Fibroblast of lung (primary cell): ENCODE measurements at regions not wholly inside any gene's neighbourhood (a gene's known extent, or its start where the extent isn't known, plus 50 kb on each side); places are given as distances from the start of the nearest gene placed in this dataset.

Experiments used
- DNase-seq, 2 donors: peaks; one replicate each; pipeline versions ENCODE4 v3.0.0 to v3.0.0-alpha.2; 2010; ENCODE audit warnings: low read depth in 2 of 2
- H2AFZ ChIP-seq: 2 replicates; pipeline ENCODE4 v1.5.1; 2012; ENCODE audit warnings: low read length, control low read depth, inconsistent platforms
- H3K27ac ChIP-seq: 2 replicates; pipeline ENCODE4 v1.5.1; 2011; ENCODE audit warnings: low read length, control low read depth; ENCODE audit not compliant: insufficient read depth
- H3K27me3 ChIP-seq: 2 replicates; pipeline ENCODE4 v1.5.1; 2011; ENCODE audit warnings: mild to moderate bottlenecking, low read length; ENCODE audit not compliant: control insufficient read depth, insufficient read depth
- H3K36me3 ChIP-seq: 2 replicates; pipeline ENCODE4 v1.5.1; 2011; ENCODE audit warnings: low read length; ENCODE audit not compliant: control insufficient read depth, insufficient read depth
- H3K4me1 ChIP-seq: 2 replicates; pipeline ENCODE4 v1.5.1; 2011; ENCODE audit warnings: low read length; ENCODE audit not compliant: control insufficient read depth, insufficient read depth; ENCODE audit errors: extremely low read depth
- H3K4me2 ChIP-seq: 2 replicates; pipeline ENCODE4 v1.5.1; 2011; ENCODE audit warnings: low read length, control low read depth; ENCODE audit not compliant: insufficient read depth; ENCODE audit errors: extremely low read depth
- H3K4me3 ChIP-seq, 4 experiments: fragments of 200-600 bp in 1 of 4; sonication (generic) in 1 of 4; replicated peaks in 1 of 4; 2 replicates each; pipeline ENCODE4 v1.5.1; 2011 to 2016; ENCODE audit warnings: low read length in 4 of 4, low read depth in 3 of 4, mild to moderate bottlenecking in 3 of 4, control low read depth in 2 of 4, inconsistent platforms in 1 of 4, mixed read lengths in 1 of 4; ENCODE audit not compliant: insufficient read depth in 1 of 4; ENCODE audit errors: control extremely low read depth in 1 of 4
- H3K79me2 ChIP-seq: 2 replicates; pipeline ENCODE4 v1.5.1; 2012; ENCODE audit warnings: mild to moderate bottlenecking, low read length, inconsistent platforms; ENCODE audit not compliant: control insufficient read depth, insufficient read depth
- H3K9ac ChIP-seq: 2 replicates; pipeline ENCODE4 v1.5.1; 2011; ENCODE audit warnings: mild to moderate bottlenecking, low read length, control low read depth; ENCODE audit not compliant: insufficient read depth
- H3K9me3 ChIP-seq: 2 replicates; pipeline ENCODE4 v1.5.1; 2012; ENCODE audit warnings: low read depth, low read length; ENCODE audit not compliant: control insufficient read depth, insufficient read depth
- H4K20me1 ChIP-seq: 2 replicates; pipeline ENCODE4 v1.5.1; 2011; ENCODE audit warnings: low read length; ENCODE audit not compliant: control insufficient read depth, insufficient read depth; ENCODE audit errors: extremely low read depth
- EZH2 ChIP-seq: IDR thresholded peaks from 2 replicates; pipeline ENCODE4 v1.5.1; 2012; ENCODE audit warnings: low read length, control low read depth, mild to moderate bottlenecking; ENCODE audit errors: missing control alignments
- TF ChIP-seq, protein P1 (sequence below), 2 donors: IDR thresholded peaks in 1 of 2; conservative IDR thresholded peaks in 1 of 2; 1 replicate in 1 of 2; 2 replicates in 1 of 2; pipeline ENCODE4 v1.5.1; 2011 to 2012; ENCODE audit warnings: low read length in 2 of 2, control low read depth in 1 of 2, inconsistent platforms in 1 of 2, low read depth in 1 of 2, mild to moderate bottlenecking in 1 of 2

DNA sequence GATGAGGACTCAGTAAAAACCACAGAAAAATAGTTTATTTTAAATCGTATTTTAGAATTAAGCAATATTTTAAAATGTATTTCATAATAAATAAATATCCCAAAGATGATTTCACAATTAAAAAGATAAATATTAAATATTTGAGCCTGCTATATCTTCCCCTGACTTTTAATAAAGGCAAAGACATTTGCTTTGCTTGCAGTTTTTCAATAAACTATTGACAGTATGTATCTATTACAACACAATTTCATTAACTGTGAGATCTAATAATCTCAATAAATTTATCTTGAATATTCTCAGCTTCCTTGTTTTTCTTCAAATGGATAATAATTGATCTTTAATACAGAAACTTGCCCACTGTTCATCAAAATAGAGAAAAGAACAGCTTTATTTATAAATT is 186.2 kb upstream of the TARS1 start:
- Histone ChIP-seq H2AFZ (no peak overlapping the region), H3K27ac (no peak overlapping the region), H4K20me1 (no peaks in the 10 kb centered on the region), H3K9ac (no peak overlapping the region), H3K36me3 (no peaks in the 10 kb centered on the region), H3K9me3 (no peaks in the 10 kb centered on the region), H3K4me3 (no peak overlapping the region), H3K27me3 (no peaks in the 10 kb centered on the region), H3K4me2 (no peak overlapping the region), H3K4me1 (no peaks in the 10 kb centered on the region), H3K79me2 (no peaks in the 10 kb centered on the region)
- TF ChIP-seq, protein P1, sequence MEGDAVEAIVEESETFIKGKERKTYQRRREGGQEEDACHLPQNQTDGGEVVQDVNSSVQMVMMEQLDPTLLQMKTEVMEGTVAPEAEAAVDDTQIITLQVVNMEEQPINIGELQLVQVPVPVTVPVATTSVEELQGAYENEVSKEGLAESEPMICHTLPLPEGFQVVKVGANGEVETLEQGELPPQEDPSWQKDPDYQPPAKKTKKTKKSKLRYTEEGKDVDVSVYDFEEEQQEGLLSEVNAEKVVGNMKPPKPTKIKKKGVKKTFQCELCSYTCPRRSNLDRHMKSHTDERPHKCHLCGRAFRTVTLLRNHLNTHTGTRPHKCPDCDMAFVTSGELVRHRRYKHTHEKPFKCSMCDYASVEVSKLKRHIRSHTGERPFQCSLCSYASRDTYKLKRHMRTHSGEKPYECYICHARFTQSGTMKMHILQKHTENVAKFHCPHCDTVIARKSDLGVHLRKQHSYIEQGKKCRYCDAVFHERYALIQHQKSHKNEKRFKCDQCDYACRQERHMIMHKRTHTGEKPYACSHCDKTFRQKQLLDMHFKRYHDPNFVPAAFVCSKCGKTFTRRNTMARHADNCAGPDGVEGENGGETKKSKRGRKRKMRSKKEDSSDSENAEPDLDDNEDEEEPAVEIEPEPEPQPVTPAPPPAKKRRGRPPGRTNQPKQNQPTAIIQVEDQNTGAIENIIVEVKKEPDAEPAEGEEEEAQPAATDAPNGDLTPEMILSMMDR (conservative IDR thresholded peaks at IDR 0.05 in 1 of 2, IDR thresholded peaks at IDR 0.05 in 1 of 2; ENCODE audit: low read depth in 1 of 2, low read length in 2 of 2) = no peak
- TF ChIP-seq EZH2 = no peak
- no peak for DNase-seq

DNA sequence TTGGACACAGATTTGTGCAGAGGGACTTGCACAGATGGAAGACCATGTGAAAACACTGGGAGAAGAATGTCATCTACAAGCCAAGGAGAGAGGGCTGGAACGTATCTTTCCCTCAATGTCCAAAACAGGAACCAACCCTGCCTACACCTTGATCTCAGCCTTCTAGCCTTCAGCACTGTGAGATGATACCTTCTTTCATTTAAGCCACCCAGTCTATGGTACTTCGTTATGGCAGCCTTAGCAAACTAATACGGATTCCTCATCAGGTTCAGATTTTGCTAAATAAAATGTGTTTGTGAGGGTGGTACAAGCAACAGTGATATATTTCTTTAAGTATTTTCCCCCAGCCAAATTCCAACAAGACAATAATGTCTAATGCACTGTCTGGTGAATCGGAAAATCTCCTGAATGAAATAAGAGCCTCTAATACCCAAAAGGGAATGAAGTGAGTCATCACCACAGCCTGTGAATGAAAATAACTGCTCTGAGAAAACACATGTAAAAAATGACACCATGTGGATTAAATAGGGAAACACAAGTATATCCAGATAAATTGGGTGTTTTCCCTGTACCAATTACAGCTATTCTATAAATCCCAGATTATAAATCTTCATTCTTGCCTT is 182.8 kb upstream of the TARS1 start:
- Histone ChIP-seq H3K36me3 (no peaks in the 10 kb centered on the region), H3K4me1 (no peaks in the 10 kb centered on the region), H3K79me2 (no peaks in the 10 kb centered on the region), H3K4me3 (no peak overlapping the region), H4K20me1 (no peaks in the 10 kb centered on the region), H2AFZ (no peak overlapping the region), H3K4me2 (no peak overlapping the region), H3K27ac (no peak overlapping the region), H3K9ac (no peak overlapping the region), H3K27me3 (no peaks in the 10 kb centered on the region), H3K9me3 (no peaks in the 10 kb centered on the region)
- no peak for TF ChIP-seq EZH2
- TF ChIP-seq, protein P1 (conservative IDR thresholded peaks at IDR 0.05 in 1 of 2, IDR thresholded peaks at IDR 0.05 in 1 of 2; ENCODE audit: low read depth in 1 of 2, low read length in 2 of 2) = no peak
- peak; percentile 82 to 91 for DNase-seq

DNA sequence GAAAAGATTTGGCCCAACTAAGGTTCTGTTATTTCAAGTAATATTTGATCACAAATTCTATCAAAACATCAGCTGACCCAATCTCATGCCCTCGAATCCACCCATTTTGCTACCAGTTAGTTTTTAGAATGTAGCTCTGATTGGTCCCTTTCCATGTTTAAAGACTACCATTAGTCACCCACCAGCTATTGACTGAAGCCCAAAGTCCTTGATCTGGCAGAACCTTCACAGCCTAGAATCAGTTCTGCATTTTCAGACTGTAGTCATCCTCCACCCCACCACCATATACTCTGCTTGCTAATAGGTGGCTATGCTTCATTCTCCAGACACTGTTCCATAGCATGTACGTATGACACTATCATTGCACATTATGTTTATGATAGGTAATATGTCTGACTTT is 182.2 kb upstream of the TARS1 start:
- Histone ChIP-seq H3K4me1 (no peaks in the 10 kb centered on the region), H3K27ac (no peak overlapping the region), H3K9me3 (no peaks in the 10 kb centered on the region), H3K9ac (no peak overlapping the region), H3K4me2 (no peak overlapping the region), H3K79me2 (no peaks in the 10 kb centered on the region), H3K27me3 (no peaks in the 10 kb centered on the region), H3K36me3 (no peaks in the 10 kb centered on the region), H3K4me3 (no peak overlapping the region), H4K20me1 (no peaks in the 10 kb centered on the region), H2AFZ (no peak overlapping the region)
- TF ChIP-seq, protein P1 (conservative IDR thresholded peaks at IDR 0.05 in 1 of 2, IDR thresholded peaks at IDR 0.05 in 1 of 2; ENCODE audit: low read depth in 1 of 2, low read length in 2 of 2) = no peak
- TF ChIP-seq EZH2 = no peak
- DNase-seq = peak in 1 of 2 donors; percentile 56
